Mucosa of descending colon (tissue), 3 donors: ENCODE measurements at regions not wholly inside any gene's neighbourhood (a gene's known extent, or its start where the extent isn't known, plus 50 kb on each side); places are given as distances from the start of the nearest gene placed in this dataset.

Experiments
- ATAC-seq: fragments of 200-7000 bp; cut with Tn5 transposase; one replicate; pipeline ENCODE4 v1.9.1; 2020; ENCODE audit warnings: mild to moderate bottlenecking, moderate library complexity
- DNase-seq, 3 donors: peaks; one replicate each; pipeline ENCODE4 v3.0.0-alpha.2; 2020
- H3K36me3 ChIP-seq: fragments of 200-600 bp; one replicate; pipeline ENCODE4 v1.8.0; 2021; ENCODE audit warnings: low read depth, mild to moderate bottlenecking
- H3K4me1 ChIP-seq: fragments of 200-600 bp; one replicate; pipeline ENCODE4 v1.8.0; 2021; ENCODE audit warnings: low read depth, mild to moderate bottlenecking
- H3K4me3 ChIP-seq: fragments of 200-600 bp; one replicate; pipeline ENCODE4 v1.8.0; 2021; ENCODE audit warnings: mild to moderate bottlenecking
- H3K9me3 ChIP-seq: fragments of 200-600 bp; one replicate; pipeline ENCODE4 v1.8.0; 2021; ENCODE audit warnings: mild to moderate bottlenecking
- intact Hi-C, 2 donors: fragments of 100-400 bp; cut with DNase I in 1 of 2; cut with micrococcal nuclease in 1 of 2; formaldehyde crosslinking; loops; one replicate each; pipeline versions ENCODE4 v1.11.0 to v1.11.1; 2022; cut with DNase I, micrococcal nuclease
- TF ChIP-seq, protein P1 (sequence below): fragments of 200-600 bp; IDR thresholded peaks from one replicate; pipeline ENCODE4 v1.8.0; 2022; ENCODE audit warnings: antibody characterized with exemption, mild to moderate bottlenecking
- donor health status: DM: no; HTN: no; CAD: no; lungs with moderate emphysema.
- donor health status: DM: no; HTN: no; CAD: no.
- donor health status: DM: no; HTN: yes; CAD: no.

DNA sequence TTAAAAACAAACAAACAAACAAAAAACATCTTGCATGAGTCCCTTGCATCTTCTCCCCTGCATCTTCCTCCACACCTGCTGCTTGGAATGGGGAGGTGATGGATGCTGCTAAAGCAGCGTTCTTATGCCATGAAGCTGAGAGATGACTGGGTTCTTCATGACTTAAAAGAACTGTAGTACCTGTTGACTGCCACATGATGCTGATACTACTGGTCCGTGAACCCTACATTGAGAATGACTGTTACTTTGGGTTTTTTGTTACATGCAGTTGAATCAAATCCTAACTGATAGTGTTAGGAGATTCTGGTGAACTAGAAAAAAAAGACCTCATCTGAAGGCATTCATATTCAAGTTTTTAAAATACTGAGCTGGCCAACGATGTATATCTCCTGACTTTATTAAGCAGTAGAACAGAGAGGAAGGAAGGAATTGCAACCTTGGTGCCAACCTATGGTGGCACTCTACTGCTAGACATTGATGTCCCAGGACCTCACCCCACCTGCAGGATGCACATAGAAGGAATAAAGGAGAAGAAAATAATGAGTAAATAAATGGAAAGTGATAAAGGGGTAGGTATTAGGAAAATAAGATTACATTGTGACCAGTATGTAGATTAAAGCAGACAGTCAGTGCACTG lies 63.2 kb upstream of the SPAG16 start:
- Histone ChIP-seq H3K4me1 (no peaks in the 10 kb centered on the region), H3K9me3 (no peaks in the 10 kb centered on the region), H3K4me3 (no peak overlapping the region), H3K36me3 (no peaks in the 10 kb centered on the region)
- DNase-seq (no peak), ATAC-seq (no peak)
- intact Hi-C loops = no loop called here
- TF ChIP-seq, protein P1, sequence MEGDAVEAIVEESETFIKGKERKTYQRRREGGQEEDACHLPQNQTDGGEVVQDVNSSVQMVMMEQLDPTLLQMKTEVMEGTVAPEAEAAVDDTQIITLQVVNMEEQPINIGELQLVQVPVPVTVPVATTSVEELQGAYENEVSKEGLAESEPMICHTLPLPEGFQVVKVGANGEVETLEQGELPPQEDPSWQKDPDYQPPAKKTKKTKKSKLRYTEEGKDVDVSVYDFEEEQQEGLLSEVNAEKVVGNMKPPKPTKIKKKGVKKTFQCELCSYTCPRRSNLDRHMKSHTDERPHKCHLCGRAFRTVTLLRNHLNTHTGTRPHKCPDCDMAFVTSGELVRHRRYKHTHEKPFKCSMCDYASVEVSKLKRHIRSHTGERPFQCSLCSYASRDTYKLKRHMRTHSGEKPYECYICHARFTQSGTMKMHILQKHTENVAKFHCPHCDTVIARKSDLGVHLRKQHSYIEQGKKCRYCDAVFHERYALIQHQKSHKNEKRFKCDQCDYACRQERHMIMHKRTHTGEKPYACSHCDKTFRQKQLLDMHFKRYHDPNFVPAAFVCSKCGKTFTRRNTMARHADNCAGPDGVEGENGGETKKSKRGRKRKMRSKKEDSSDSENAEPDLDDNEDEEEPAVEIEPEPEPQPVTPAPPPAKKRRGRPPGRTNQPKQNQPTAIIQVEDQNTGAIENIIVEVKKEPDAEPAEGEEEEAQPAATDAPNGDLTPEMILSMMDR = no peak

DNA sequence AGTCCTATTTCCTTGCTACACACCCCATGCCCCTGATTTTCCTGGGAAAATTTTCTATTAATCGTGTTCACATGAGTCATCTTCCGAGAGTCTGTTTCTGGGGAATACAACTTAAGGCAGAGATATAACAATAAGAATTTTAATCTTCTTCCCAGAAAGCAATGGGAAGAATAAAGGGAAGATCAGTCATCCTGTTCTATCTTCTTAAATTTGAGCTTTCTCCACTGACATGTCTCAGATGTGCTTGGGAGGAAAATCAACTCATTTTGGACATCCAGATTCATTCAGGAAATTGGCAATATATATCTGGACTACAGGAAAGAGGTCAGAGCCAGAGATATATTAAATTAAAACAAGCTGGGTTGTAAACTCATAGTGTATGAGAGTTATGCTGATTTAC lies 62.3 kb upstream of the SPAG16 start:
- intact Hi-C loops = no loop called here
- no peaks in the 10 kb centered on the region for H3K4me1 ChIP-seq
- no peaks in the 10 kb centered on the region for H3K36me3 ChIP-seq
- TF ChIP-seq, protein P1 = no peak
- H3K9me3 ChIP-seq = no peaks in the 10 kb centered on the region
- no peak overlapping the region for H3K4me3 ChIP-seq
- ATAC-seq (no peak), DNase-seq (no peak)

DNA sequence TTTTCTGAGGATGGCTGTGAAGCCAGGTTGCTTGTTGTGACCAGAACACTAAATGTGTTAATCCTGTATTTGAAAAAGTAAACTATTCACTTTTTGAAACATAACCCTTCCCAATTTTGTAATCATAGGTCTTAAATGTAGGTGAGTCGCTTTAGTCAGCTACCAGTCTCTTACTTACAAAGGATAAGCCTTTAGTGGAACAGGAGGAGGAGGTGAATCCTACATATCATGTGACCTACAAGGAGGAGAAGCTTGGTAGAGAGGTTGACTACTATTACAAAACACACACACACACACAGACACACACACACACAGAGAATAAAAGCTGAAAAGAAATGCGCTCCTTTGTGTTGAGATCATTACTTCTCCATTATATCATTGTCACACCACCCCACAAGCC lies 59.9 kb upstream of the SPAG16 start:
- H3K4me3 ChIP-seq = no peak overlapping the region
- H3K4me1 ChIP-seq = no peaks in the 10 kb centered on the region
- intact Hi-C loops = no loop called here
- ATAC-seq = no peak
- H3K36me3 ChIP-seq = no peaks in the 10 kb centered on the region
- DNase-seq = no peak
- TF ChIP-seq, protein P1 = no peak
- no peaks in the 10 kb centered on the region for H3K9me3 ChIP-seq

GRCh38 chr2:213225866-213226265 lies 58.4 kb upstream of the SPAG16 start:
- no peak for DNase-seq
- no peaks in the 10 kb centered on the region for H3K9me3 ChIP-seq
- no peak overlapping the region for H3K4me3 ChIP-seq
- H3K4me1 ChIP-seq = no peaks in the 10 kb centered on the region
- TF ChIP-seq, protein P1 = no peak
- no peak for ATAC-seq
- H3K36me3 ChIP-seq = no peaks in the 10 kb centered on the region
- intact Hi-C loops = no loop called here

DNA sequence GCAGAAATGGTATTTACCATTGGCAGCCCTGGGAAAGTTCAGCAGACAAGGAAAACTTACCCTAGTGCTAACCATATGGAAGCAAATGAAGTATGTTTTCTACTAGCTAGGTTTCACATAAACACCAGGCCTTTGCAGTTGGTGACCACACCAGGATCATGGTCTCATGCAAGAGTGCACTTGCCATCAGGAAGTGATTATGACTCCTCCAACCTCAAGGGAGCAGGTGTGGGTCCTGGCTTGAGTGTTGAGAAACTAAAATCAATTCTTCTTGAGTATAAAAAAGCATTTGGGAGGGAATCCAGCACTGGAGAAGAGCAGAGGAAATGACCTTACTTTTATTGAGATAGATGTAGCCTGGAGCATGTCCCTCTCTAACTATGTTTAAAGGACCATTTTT lies 56.8 kb upstream of the SPAG16 start:
- TF ChIP-seq, protein P1 = no peak
- DNase-seq (no peak), ATAC-seq (no peak)
- Histone ChIP-seq H3K9me3 (no peaks in the 10 kb centered on the region), H3K4me3 (no peak overlapping the region), H3K36me3 (no peaks in the 10 kb centered on the region), H3K4me1 (no peaks in the 10 kb centered on the region)
- intact Hi-C loops = no loop called here

DNA sequence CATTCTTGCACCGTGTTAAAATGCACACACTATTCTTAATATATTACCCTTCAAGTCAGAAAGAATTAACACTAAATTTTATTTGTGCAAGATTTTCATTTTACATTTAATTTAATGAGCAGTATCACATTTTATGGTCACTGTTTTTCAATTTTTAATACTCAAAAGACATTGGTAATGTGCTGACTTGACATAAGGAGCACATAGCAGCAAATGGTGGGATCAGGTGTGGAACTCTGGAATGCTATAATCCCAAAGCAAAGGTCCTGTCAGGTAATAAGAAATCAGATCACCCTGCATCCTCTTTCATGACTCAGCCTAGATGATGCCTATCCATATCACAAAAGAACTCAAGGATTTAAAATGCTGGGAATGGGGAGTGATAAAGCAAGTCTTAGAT lies 55.6 kb upstream of the SPAG16 start:
- no peak for ATAC-seq
- H3K9me3 ChIP-seq = no peaks in the 10 kb centered on the region
- DNase-seq = no peak
- TF ChIP-seq, protein P1 = no peak
- H3K4me3 ChIP-seq = no peak overlapping the region
- intact Hi-C loops = no loop called here
- H3K36me3 ChIP-seq = no peaks in the 10 kb centered on the region
- no peaks in the 10 kb centered on the region for H3K4me1 ChIP-seq
